ENCODE measurements at regions not wholly inside any gene's neighbourhood (a gene's known extent, or its start where the extent isn't known, plus 50 kb on each side); places are given as distances from the start of the nearest gene placed in this dataset.

DNA sequence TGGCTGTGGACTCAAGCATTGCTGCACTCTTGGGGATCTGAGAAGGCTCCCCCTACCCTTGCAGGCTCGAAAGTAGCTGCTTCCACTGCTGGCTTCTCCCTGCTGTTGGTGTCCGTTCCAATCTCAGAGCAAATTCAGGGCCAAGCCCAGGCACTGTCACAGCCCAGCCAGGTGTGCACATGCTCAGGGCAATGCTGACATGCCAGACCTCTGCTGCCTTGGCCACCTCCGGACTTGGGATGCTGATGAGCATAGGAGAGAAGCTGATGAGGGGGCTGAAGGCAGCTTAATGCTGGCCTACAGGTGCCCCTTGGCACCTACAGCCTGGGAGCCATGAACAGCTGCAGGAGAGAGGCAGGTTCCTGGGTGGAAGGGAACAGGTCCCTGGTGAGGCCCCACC is 273.7 kb upstream of the KCNJ16 start:
- CTCF ChIA-PET (ENCODE audit: low intra/inter-chr PET ratio, low total read pairs), result no interaction called here
- in situ Hi-C loops (cut with HindIII; ENCODE audit: extremely low pct_ligation_motif_present, low pct_unique_long_range_greater_than_20kb), result no loop called here

More for the DNA sequence above, 273.7 kb upstream of the KCNJ16 start:
- H3K9ac ChIP-seq (ENCODE audit: insufficient read depth, low read depth, low read length), result no peak overlapping the region
- no peaks in the 10 kb centered on the region for H3K27me3 ChIP-seq (ENCODE audit: control insufficient read depth in 1 of 2, insufficient read depth in 2 of 2, low read length in 2 of 2)
- POLR2A ChIA-PET, result no interaction called here
- no peak for ATAC-seq
- peaks cover 93% of the 10 kb centered on the region for H3K9me3 ChIP-seq (ENCODE audit: low read length)
- H3K27ac ChIP-seq (ENCODE audit: extremely low read length, insufficient read depth, low read length), result no peak overlapping the region
- intact Hi-C loops (cut with micrococcal nuclease; ENCODE audit: unreplicated experiment), result no loop called here
- no peaks in the 10 kb centered on the region for H4K20me1 ChIP-seq (ENCODE audit: insufficient read depth, low read length)
- H3K36me3 ChIP-seq (replicated peaks in 1 of 2; ENCODE audit: control insufficient read depth in 1 of 2, insufficient read depth in 2 of 2, low read length in 2 of 2), result no peaks in the 10 kb centered on the region
- no peak for TF ChIP-seq SP140L (CRISPR knock-in tag; IDR thresholded peaks at IDR 0.05; ENCODE audit: borderline replicate concordance)
- TF ChIP-seq, protein P1, sequence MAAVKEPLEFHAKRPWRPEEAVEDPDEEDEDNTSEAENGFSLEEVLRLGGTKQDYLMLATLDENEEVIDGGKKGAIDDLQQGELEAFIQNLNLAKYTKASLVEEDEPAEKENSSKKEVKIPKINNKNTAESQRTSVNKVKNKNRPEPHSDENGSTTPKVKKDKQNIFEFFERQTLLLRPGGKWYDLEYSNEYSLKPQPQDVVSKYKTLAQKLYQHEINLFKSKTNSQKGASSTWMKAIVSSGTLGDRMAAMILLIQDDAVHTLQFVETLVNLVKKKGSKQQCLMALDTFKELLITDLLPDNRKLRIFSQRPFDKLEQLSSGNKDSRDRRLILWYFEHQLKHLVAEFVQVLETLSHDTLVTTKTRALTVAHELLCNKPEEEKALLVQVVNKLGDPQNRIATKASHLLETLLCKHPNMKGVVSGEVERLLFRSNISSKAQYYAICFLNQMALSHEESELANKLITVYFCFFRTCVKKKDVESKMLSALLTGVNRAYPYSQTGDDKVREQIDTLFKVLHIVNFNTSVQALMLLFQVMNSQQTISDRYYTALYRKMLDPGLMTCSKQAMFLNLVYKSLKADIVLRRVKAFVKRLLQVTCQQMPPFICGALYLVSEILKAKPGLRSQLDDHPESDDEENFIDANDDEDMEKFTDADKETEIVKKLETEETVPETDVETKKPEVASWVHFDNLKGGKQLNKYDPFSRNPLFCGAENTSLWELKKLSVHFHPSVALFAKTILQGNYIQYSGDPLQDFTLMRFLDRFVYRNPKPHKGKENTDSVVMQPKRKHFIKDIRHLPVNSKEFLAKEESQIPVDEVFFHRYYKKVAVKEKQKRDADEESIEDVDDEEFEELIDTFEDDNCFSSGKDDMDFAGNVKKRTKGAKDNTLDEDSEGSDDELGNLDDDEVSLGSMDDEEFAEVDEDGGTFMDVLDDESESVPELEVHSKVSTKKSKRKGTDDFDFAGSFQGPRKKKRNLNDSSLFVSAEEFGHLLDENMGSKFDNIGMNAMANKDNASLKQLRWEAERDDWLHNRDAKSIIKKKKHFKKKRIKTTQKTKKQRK (IDR thresholded peaks at IDR 0.05; ENCODE audit: low read length), result no peak
- no peak for TF ChIP-seq ZFY (CRISPR knock-in tag; IDR thresholded peaks at IDR 0.05)
- no peak for TF ChIP-seq ZNF446 (CRISPR knock-in tag; IDR thresholded peaks at IDR 0.05)
- TF ChIP-seq, protein P2, sequence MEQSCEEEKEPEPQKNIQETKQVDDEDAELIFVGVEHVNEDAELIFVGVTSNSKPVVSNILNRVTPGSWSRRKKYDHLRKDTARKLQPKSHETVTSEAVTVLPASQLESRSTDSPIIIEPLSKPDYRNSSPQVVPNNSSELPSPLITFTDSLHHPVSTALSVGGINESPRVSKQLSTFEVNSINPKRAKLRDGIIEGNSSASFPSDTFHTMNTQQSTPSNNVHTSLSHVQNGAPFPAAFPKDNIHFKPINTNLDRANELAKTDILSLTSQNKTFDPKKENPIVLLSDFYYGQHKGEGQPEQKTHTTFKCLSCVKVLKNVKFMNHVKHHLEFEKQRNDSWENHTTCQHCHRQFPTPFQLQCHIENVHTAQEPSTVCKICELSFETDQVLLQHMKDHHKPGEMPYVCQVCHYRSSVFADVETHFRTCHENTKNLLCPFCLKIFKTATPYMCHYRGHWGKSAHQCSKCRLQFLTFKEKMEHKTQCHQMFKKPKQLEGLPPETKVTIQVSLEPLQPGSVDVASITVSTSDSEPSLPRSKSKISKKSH (CRISPR knock-in tag; IDR thresholded peaks at IDR 0.05; ENCODE audit: borderline replicate concordance), result no peak
- 0% methylated on average over 2 of the region's 3 CpGs for WGBS (ENCODE audit: low lambda C conversion rate)
- no peak for FAIRE-seq
- no TSS peak for BruUV-seq (replicated peaks)
- no peaks in the 10 kb centered on the region for H3K4me1 ChIP-seq (ENCODE audit: insufficient read depth, low read length)
- no peaks in the 10 kb centered on the region for H3K79me2 ChIP-seq (ENCODE audit: insufficient read depth, low read length)
- H3K4me3 ChIP-seq (replicated peaks in 1 of 3; ENCODE audit: insufficient read depth in 1 of 3, low read depth in 2 of 3, low read length in 3 of 3), result no peak overlapping the region
- no peak for DNase-seq (ENCODE audit: low spot score)
- no peak overlapping the region for H2AFZ ChIP-seq (ENCODE audit: low read length)
- no peak overlapping the region for H3K4me2 ChIP-seq (ENCODE audit: low read depth, low read length)

Data from HepG2 (cell line).